IMR-90 (cell line): ENCODE measurements at regions not wholly inside any gene's neighbourhood (a gene's known extent, or its start where the extent isn't known, plus 50 kb on each side); places are given as distances from the start of the nearest gene placed in this dataset.

Experiments
- ATAC-seq: fragments of 200-7000 bp; cut with Tn5 transposase; 2 replicates; pipeline ENCODE4 v1.9.1; 2020; ENCODE audit warnings: low read depth, mild to moderate bottlenecking, moderate library complexity
- BruUV-seq: library from RNA; stranded (reverse); fragments of 400-500 nt; replicated peaks from 2 replicates; lab custom pipeline; 2021; lab: Mats Ljungman, UMichigan
- CTCF ChIA-PET: fragments of 300-600 bp; formaldehyde crosslinking; extraction: SDS; loops from one replicate; lab custom pipeline; 2021; ENCODE audit warnings: antibody characterized with exemption; lab: Yijun Ruan, JAX
- POLR2A ChIA-PET: fragments of 300-600 bp; sonication (Branson Sonifier 250); formaldehyde crosslinking; loops from one replicate; lab custom pipeline; 2022; ENCODE audit warnings: antibody characterized with exemption; ENCODE audit not compliant: unreplicated experiment; lab: Charles Lee
- DNase-seq: peaks from one replicate; pipeline ENCODE4 v3.0.0; 2013
- H2AFZ ChIP-seq: replicated peaks from 2 replicates; pipeline ENCODE3; 2013; ENCODE audit warnings: low read length, mild to moderate bottlenecking; ENCODE audit not compliant: poor library complexity
- H2AK5ac ChIP-seq: 2 replicates; pipeline ENCODE4 v1.6.1; 2013; ENCODE audit warnings: low read depth, low read length, inconsistent platforms
- H2AK9ac ChIP-seq: replicated peaks from 2 replicates; pipeline ENCODE3; 2013; ENCODE audit warnings: mild to moderate bottlenecking, low read depth, low read length, moderate library complexity; ENCODE audit not compliant: poor library complexity
- H2BK120ac ChIP-seq: 2 replicates; pipeline ENCODE4 v1.6.1; 2013; ENCODE audit warnings: low read depth, low read length, inconsistent platforms
- H2BK15ac ChIP-seq: 3 replicates; pipeline ENCODE4 v1.6.1; 2013; ENCODE audit warnings: low read depth, low read length, inconsistent platforms
- H2BK20ac ChIP-seq: 2 replicates; pipeline ENCODE4 v1.6.1; 2013; ENCODE audit warnings: low read depth, mild to moderate bottlenecking, inconsistent platforms, low read length, moderate library complexity
- H2BK5ac ChIP-seq: 2 replicates; pipeline ENCODE4 v1.6.1; 2013; ENCODE audit warnings: mild to moderate bottlenecking, low read depth, low read length, inconsistent platforms; ENCODE audit not compliant: poor library complexity, severe bottlenecking
- H3K14ac ChIP-seq: replicated peaks from 2 replicates; pipeline ENCODE4 v1.6.1; 2013; ENCODE audit warnings: low read depth, low read length, inconsistent platforms
- H3K18ac ChIP-seq: 2 replicates; pipeline ENCODE4 v1.6.1; 2013; ENCODE audit warnings: low read depth, low read length, control low read depth
- H3K23ac ChIP-seq: 2 replicates; pipeline ENCODE4 v1.6.1; 2013; ENCODE audit warnings: low read depth, low read length, inconsistent platforms
- H3K27ac ChIP-seq: 2 replicates; pipeline ENCODE4 v1.5.1; 2013; ENCODE audit warnings: mild to moderate bottlenecking, control low read depth, low read length; ENCODE audit not compliant: insufficient read depth
- H3K27me3 ChIP-seq: 2 replicates; pipeline ENCODE4 v1.6.1; 2013; ENCODE audit warnings: low read length; ENCODE audit not compliant: control insufficient read depth, insufficient read depth
- H3K36me3 ChIP-seq: 2 replicates; pipeline ENCODE4 v1.6.1; 2013; ENCODE audit warnings: low read length, mixed read lengths; ENCODE audit not compliant: control insufficient read depth, insufficient read depth
- H3K4ac ChIP-seq: 2 replicates; pipeline ENCODE4 v1.6.1; 2013; ENCODE audit warnings: low read depth, low read length, inconsistent platforms
- H3K4me1 ChIP-seq: 2 replicates; pipeline ENCODE4 v1.6.1; 2013; ENCODE audit warnings: low read length, mixed read lengths; ENCODE audit not compliant: control insufficient read depth, insufficient read depth
- H3K4me2 ChIP-seq: 2 replicates; pipeline ENCODE4 v1.6.1; 2013; ENCODE audit warnings: low read depth, mild to moderate bottlenecking, control low read depth, low read length, moderate library complexity
- H3K4me3 ChIP-seq: 2 replicates; pipeline ENCODE4 v1.5.1; 2013; ENCODE audit warnings: low read depth, mild to moderate bottlenecking, control low read depth, low read length, moderate library complexity; ENCODE audit not compliant: insufficient read depth
- H3K56ac ChIP-seq: 2 replicates; pipeline ENCODE4 v1.6.1; 2013; ENCODE audit warnings: low read length, inconsistent platforms; ENCODE audit not compliant: insufficient read depth; ENCODE audit errors: extremely low read depth
- H3K79me1 ChIP-seq, 2 experiments: 2 replicates each; pipeline ENCODE4 v1.6.1; 2013; ENCODE audit warnings: low read length in 2 of 2, inconsistent platforms in 1 of 2, low read depth in 1 of 2
- H3K9ac ChIP-seq: 2 replicates; pipeline ENCODE4 v1.6.1; 2013; ENCODE audit warnings: low read depth, low read length, control low read depth
- H3K9me1 ChIP-seq: 2 replicates; pipeline ENCODE4 v1.6.1; 2013; ENCODE audit warnings: low read length, inconsistent platforms; ENCODE audit not compliant: insufficient read depth
- H3K9me3 ChIP-seq: 2 replicates; pipeline ENCODE4 v1.6.1; 2013; ENCODE audit warnings: low read length; ENCODE audit not compliant: control insufficient read depth, insufficient read depth
- H4K20me1 ChIP-seq: 2 replicates; pipeline ENCODE4 v1.6.1; 2013; ENCODE audit warnings: low read length, inconsistent platforms; ENCODE audit not compliant: insufficient read depth
- H4K5ac ChIP-seq: 2 replicates; pipeline ENCODE4 v1.6.1; 2013; ENCODE audit warnings: mild to moderate bottlenecking, low read depth, low read length, control low read depth
- H4K8ac ChIP-seq, 2 experiments: 2 replicates each; pipeline ENCODE4 v1.6.1; 2013; ENCODE audit warnings: low read depth in 2 of 2, low read length in 2 of 2, control low read depth in 1 of 2, inconsistent platforms in 1 of 2
- H4K91ac ChIP-seq: 2 replicates; pipeline ENCODE4 v1.6.1; 2013; ENCODE audit warnings: low read depth, low read length, inconsistent platforms; ENCODE audit not compliant: insufficient read depth
- BHLHE40 ChIP-seq: fragments of 150-350 bp; IDR thresholded peaks from 2 replicates; pipeline ENCODE4 v1.6.1; 2016; ENCODE audit warnings: mild to moderate bottlenecking, low read depth, low read length
- CEBPB ChIP-seq: IDR thresholded peaks from 2 replicates; pipeline ENCODE4 v1.6.1; 2012; ENCODE audit warnings: low read depth, low read length, improper control_type of control experiment
- CHD1 ChIP-seq: IDR thresholded peaks from 2 replicates; pipeline ENCODE4 v1.6.1; 2012; ENCODE audit warnings: low read depth, low read length, improper control_type of control experiment
- CTCF ChIP-seq: conservative IDR thresholded peaks from 2 replicates; pipeline ENCODE4 v1.5.1; 2012; ENCODE audit warnings: mild to moderate bottlenecking, low read depth, low read length, improper control_type of control experiment
- ELK1 ChIP-seq: fragments of 150-350 bp; IDR thresholded peaks from 2 replicates; pipeline ENCODE4 v1.6.1; 2016; ENCODE audit warnings: low read depth, mild to moderate bottlenecking, low read length, moderate library complexity, borderline replicate concordance
- FOS ChIP-seq: fragments of 150-350 bp; IDR thresholded peaks from 2 replicates; pipeline ENCODE4 v1.6.1; 2016; ENCODE audit warnings: low read depth, low read length
- MAFK ChIP-seq: IDR thresholded peaks from 2 replicates; pipeline ENCODE4 v1.6.1; 2012; ENCODE audit warnings: low read depth, low read length, improper control_type of control experiment
- MAZ ChIP-seq: IDR thresholded peaks from 2 replicates; pipeline ENCODE4 v1.6.1; 2012; ENCODE audit warnings: low read depth, mild to moderate bottlenecking, low read length, improper control_type of control experiment, moderate library complexity, borderline replicate concordance
- MXI1 ChIP-seq: IDR thresholded peaks from 2 replicates; pipeline ENCODE4 v1.6.1; 2012; ENCODE audit warnings: low read depth, mild to moderate bottlenecking, low read length, moderate library complexity, borderline replicate concordance
- NFE2L2 ChIP-seq: fragments of 150-350 bp; IDR thresholded peaks from 2 replicates; pipeline ENCODE4 v1.6.1; 2016; ENCODE audit warnings: low read depth, mild to moderate bottlenecking, low read length
- POLR2A ChIP-seq: IDR thresholded peaks from 2 replicates; pipeline ENCODE4 v1.6.1; 2012; ENCODE audit warnings: mild to moderate bottlenecking, low read depth, low read length
- RAD21 ChIP-seq: IDR thresholded peaks from 2 replicates; pipeline ENCODE4 v1.6.1; 2012; ENCODE audit warnings: low read length, improper control_type of control experiment
- RCOR1 ChIP-seq: IDR thresholded peaks from 2 replicates; pipeline ENCODE4 v1.6.1; 2012; ENCODE audit warnings: mild to moderate bottlenecking, low read length, improper control_type of control experiment; ENCODE audit not compliant: insufficient replicate concordance
- RFX5 ChIP-seq: IDR thresholded peaks from 2 replicates; pipeline ENCODE4 v1.8.0; 2012; ENCODE audit warnings: low read depth, mild to moderate bottlenecking, low read length, moderate library complexity
- SMC3 ChIP-seq: fragments of 150-350 bp; IDR thresholded peaks from 2 replicates; pipeline ENCODE4 v1.6.1; 2016; ENCODE audit warnings: low read depth, mild to moderate bottlenecking, antibody characterized with exemption, low read length, moderate library complexity
- USF2 ChIP-seq: fragments of 150-350 bp; IDR thresholded peaks from 2 replicates; pipeline ENCODE4 v1.6.1; 2017; ENCODE audit warnings: mild to moderate bottlenecking, antibody characterized with exemption, low read length, low read depth
- WGBS, 2 experiments: methylation state at CpG; one replicate each; pipeline versions ENCODE4 v1.1.5 to v1.1.7; 2013; ENCODE audit warnings: missing lambda C conversion rate in 2 of 2; ENCODE audit not compliant: insufficient read length in 1 of 2; ENCODE audit errors: extremely low coverage in 2 of 2; 5-methylcytosine and 5-hydroxymethylcytosine counted together
- dilution Hi-C: fragments of 300-500 bp; cut with HindIII; formaldehyde crosslinking; loops from one replicate; pipeline ENCODE4 v1.14.3; 2018; ENCODE audit warnings: low sequenced_read_pairs; ENCODE audit not compliant: unreplicated experiment
- in situ Hi-C: fragments of 300-500 bp; cut with MboI; formaldehyde crosslinking; loops from 3 replicates; pipeline ENCODE4 v1.14.3; 2019; ENCODE audit warnings: low sequenced_read_pairs, inconsistent platforms, mixed read lengths
- intact Hi-C: fragments of 100-400 bp; cut with micrococcal nuclease; formaldehyde crosslinking; loops from 2 replicates; pipeline ENCODE4 v1.10.0; 2022

GRCh38 chr5:54602475-54602874, 84.9 kb downstream of the SNX18 start:
- Histone ChIP-seq H2BK5ac (no peak overlapping the region), H2BK15ac (0 out of 3 replicates have a peak overlapping the region, but pooled peaks have one; percentile 52), H2BK120ac (no peak overlapping the region), H3K4me3 (no peak overlapping the region), H3K18ac (no peak overlapping the region; the same call in 1 of the 2 replicates), H3K9me1 (peaks cover 4% of the 10 kb centered on the region; the same call in 1 of the 2 replicates), H3K27me3 (no peaks in the 10 kb centered on the region), H2AFZ (no peak overlapping the region), H3K4me2 (no peak overlapping the region), H3K36me3 (no peaks in the 10 kb centered on the region), H4K20me1 (no peaks in the 10 kb centered on the region), H3K56ac (no peak overlapping the region), H3K14ac (0 out of 2 replicates have a peak overlapping the region, but pooled peaks have one; percentile 5), H2BK20ac (no peak overlapping the region), H2AK9ac (no peak overlapping the region), H4K91ac (no peak overlapping the region), H3K4ac (no peak overlapping the region), H3K9me3 (no peaks in the 10 kb centered on the region; the same call in 1 of the 2 replicates), H3K4me1 (no peaks in the 10 kb centered on the region), H3K23ac (no peak overlapping the region), H3K27ac (no peak overlapping the region), H3K79me1 (no peaks in the 10 kb centered on the region), H2AK5ac (no peak overlapping the region), H4K8ac (no peak overlapping the region; a peak in 1 of 4 replicates), H3K9ac (no peak overlapping the region), H4K5ac (no peak overlapping the region)
- no peak for DNase-seq
- in situ Hi-C loops (no loop called here), intact Hi-C loops (no loop called here), dilution Hi-C loops (no loop called here)
- no TSS peak for BruUV-seq
- ChIA-PET POLR2A (no interaction called here), CTCF (no interaction called here)
- TF ChIP-seq RFX5 (no peak), ELK1 (no peak), RCOR1 (no peak), CEBPB (no peak), USF2 (no peak), CHD1 (no peak), SMC3 (no peak), NFE2L2 (no peak), POLR2A (no peak), RAD21 (no peak), MXI1 (no peak), FOS (no peak), MAFK (no peak), BHLHE40 (no peak), CTCF (no peak), MAZ (no peak)
- ATAC-seq, result no peak
- WGBS, 2 experiments, result 100% methylated on average over 6 of the region's 7 CpGs; no CpG with 5 or more reads in 1 of the 2 experiments
